ENCODE measurements at regions not wholly inside any gene's neighbourhood (a gene's known extent, or its start where the extent isn't known, plus 50 kb on each side); places are given as distances from the start of the nearest gene placed in this dataset.

DNA sequence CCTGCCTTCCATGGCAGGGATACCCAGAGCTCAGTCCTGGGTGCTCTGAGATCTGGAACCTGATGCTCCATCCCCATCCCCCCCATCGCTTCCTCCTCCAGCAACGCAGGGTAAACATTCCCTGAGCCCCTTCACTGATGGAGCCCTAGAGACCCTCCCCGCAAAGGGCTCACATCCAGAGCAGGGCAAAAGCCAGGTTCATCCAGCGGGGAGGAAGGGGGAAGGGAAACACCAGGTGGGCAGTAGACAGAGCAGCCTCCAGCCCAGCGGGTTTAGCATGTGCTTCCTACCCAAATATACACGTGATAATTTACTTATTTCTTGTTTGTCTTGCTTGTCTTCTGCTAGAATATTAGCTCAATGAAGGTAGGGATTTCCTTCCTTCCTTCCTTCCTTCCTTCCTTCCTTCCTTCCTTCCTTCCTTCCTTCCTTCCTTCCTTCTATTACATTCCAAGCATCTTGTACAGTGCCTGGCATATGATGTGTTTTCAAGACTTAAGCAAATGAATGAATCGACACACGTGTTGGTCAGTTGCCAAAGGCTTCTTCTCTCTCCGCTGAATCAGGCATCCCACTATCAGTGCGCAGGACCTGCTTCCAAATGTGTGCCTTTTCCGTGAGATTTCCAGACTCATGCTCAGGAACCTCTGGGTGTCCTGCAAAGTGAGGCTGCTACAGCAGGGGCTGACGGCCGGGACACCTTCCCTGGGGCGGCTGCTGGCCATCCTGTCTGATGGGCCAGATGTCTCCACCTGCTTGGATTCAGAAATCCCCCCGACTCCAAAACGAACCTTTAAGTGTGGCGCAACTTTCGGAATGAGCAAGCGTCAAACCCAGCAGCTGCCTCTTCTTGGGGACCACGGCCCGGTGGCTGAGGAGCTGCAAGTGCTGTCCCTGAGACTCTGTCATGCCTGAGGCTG is 955.1 kb downstream of the BRD1 start:
- DNase-seq (ENCODE audit: low read depth) = no peak
- TF ChIP-seq, protein P1, sequence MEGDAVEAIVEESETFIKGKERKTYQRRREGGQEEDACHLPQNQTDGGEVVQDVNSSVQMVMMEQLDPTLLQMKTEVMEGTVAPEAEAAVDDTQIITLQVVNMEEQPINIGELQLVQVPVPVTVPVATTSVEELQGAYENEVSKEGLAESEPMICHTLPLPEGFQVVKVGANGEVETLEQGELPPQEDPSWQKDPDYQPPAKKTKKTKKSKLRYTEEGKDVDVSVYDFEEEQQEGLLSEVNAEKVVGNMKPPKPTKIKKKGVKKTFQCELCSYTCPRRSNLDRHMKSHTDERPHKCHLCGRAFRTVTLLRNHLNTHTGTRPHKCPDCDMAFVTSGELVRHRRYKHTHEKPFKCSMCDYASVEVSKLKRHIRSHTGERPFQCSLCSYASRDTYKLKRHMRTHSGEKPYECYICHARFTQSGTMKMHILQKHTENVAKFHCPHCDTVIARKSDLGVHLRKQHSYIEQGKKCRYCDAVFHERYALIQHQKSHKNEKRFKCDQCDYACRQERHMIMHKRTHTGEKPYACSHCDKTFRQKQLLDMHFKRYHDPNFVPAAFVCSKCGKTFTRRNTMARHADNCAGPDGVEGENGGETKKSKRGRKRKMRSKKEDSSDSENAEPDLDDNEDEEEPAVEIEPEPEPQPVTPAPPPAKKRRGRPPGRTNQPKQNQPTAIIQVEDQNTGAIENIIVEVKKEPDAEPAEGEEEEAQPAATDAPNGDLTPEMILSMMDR (IDR thresholded peaks at IDR 0.05; ENCODE audit: control insufficient read depth, extremely low read depth, insufficient read depth) = no peak
- H3K4me3 ChIP-seq (ENCODE audit: low read depth, low read length) = no peak overlapping the region

DNA sequence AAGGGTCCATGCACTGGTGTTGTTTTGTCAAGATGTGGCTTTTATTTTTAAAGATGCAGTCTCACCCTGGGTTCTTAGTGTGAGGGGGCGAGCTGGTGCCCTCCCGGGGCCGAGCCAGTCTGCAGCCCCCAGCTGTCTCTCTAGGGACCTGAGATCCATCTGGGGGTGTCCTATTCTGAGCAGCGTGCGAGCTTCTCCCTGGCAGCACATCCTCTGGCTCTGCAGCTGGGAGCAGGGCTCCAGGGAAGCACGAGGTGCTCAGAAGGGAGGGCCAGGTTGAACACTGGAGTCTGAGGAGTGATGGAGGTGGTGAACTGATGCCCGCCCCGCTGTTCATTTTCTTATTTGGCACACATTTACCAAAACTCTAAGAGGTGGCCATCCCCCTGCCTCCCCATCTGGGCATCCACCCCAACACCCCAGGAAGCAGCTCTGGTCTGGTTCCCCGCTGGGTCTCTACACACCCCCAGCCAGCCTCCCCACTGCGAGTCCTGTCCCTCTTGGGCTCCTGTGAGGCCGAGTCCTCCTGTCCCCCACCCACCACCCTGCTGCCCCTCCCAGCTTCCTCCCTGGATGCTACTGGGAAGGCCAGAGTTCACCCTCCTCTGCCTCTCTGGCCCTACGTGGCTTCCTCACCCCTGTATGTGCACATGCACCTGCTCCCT is 956.4 kb downstream of the BRD1 start:
- TF ChIP-seq, protein P1 (IDR thresholded peaks at IDR 0.05; ENCODE audit: control insufficient read depth, extremely low read depth, insufficient read depth) = no peak
- no peak for DNase-seq (ENCODE audit: low read depth)
- no peak overlapping the region for H3K4me3 ChIP-seq (ENCODE audit: low read depth, low read length)

DNA sequence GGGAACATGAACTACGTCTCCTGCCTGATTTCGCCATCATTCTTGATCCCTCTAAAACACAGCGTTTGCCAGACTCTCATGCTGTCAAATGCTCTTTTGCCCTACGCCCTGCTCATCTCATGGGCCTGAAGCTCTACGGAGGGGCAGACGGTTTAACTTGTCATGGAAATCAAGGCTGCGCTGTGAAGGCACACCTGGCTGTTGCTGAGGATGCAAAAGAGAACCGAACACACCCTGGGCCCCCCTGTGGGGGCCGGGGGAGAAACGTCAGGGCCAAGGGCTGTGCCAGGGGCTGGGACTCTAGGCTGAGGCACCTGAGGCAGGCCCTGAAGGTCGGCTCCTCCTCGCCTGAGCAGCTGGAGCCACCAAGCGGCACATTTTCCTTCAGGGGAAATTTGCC is 957.2 kb downstream of the BRD1 start:
- TF ChIP-seq, protein P1 (IDR thresholded peaks at IDR 0.05; ENCODE audit: control insufficient read depth, extremely low read depth, insufficient read depth) = no peak
- DNase-seq (ENCODE audit: low read depth) = no peak
- no peak overlapping the region for H3K4me3 ChIP-seq (ENCODE audit: low read depth, low read length)

DNA sequence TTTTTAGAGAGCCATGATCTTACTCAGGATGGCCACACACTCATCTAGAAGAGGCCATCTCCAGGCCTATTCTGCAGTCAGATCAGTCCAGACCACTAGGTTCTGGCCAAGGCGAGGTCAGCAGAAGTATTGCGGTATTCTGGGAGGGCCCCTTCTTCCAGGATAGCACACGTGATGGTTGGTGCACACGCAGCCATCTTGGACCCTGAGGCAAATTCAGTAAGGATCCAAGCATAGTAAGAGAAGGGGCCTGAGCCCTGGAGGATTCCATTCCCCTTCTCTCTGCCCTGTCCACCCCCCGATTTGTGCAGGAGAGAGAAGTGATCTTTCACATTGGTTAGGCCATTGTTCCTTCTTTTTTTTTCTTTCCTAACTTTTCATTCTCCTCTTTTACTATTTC is 957.9 kb downstream of the BRD1 start:
- no peak overlapping the region for H3K4me3 ChIP-seq (ENCODE audit: low read depth, low read length)
- DNase-seq (ENCODE audit: low read depth) = no peak
- TF ChIP-seq, protein P1 (IDR thresholded peaks at IDR 0.05; ENCODE audit: control insufficient read depth, extremely low read depth, insufficient read depth) = no peak

DNA sequence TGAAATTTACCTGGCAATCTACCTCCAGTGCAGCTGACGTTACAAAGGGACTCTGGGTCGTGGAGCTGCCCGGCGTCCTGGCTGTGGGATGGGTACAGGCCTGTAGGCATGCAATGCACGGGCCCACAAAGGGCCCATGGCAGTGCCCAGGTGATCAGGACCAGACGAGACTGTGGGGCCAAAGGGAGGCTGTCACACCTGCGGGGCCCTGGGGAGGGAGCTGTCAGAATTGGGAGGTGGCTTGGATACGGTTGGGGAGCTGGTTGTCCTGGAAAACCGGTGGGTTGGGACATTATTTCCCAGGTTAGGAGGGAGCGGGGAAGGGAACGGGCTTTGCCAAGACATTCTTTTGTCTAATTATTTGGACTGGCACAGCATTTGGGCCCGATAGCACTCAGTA is 958.5 kb downstream of the BRD1 start:
- H3K4me3 ChIP-seq (ENCODE audit: low read depth, low read length) = no peak overlapping the region
- no peak for DNase-seq (ENCODE audit: low read depth)
- TF ChIP-seq, protein P1 (IDR thresholded peaks at IDR 0.05; ENCODE audit: control insufficient read depth, extremely low read depth, insufficient read depth) = no peak

DNA sequence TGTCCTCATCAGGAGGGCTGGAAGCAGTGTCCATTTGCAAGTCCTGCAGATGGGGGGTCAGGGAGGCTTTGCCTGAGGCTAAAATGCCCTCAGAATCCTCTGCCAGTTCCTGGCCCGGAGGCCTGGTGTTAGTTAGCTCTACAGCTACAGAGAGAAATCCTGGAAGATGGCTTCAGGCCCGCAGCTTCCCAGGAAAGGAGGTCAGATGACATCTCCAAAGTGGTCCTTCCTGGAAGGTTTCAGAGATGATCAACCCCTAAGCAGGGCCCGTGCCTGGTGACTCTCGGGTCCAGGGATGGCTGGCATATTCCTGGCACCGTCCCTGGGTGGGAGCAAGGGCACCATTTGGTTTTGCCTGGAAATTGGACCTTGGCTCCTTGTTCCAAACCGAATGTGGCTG is 959.1 kb downstream of the BRD1 start:
- TF ChIP-seq, protein P1 (IDR thresholded peaks at IDR 0.05; ENCODE audit: control insufficient read depth, extremely low read depth, insufficient read depth) = no peak
- H3K4me3 ChIP-seq (ENCODE audit: low read depth, low read length) = no peak overlapping the region
- no peak for DNase-seq (ENCODE audit: low read depth)
